ENCODE measurements at regions not wholly inside any gene's neighbourhood (a gene's known extent, or its start where the extent isn't known, plus 50 kb on each side); places are given as distances from the start of the nearest gene placed in this dataset.
"Not testable (repeated sequence)": the region's sequence is repeated elsewhere in the genome, so short reads cannot be mapped to it uniquely, and the experiment has no call there.

DNA sequence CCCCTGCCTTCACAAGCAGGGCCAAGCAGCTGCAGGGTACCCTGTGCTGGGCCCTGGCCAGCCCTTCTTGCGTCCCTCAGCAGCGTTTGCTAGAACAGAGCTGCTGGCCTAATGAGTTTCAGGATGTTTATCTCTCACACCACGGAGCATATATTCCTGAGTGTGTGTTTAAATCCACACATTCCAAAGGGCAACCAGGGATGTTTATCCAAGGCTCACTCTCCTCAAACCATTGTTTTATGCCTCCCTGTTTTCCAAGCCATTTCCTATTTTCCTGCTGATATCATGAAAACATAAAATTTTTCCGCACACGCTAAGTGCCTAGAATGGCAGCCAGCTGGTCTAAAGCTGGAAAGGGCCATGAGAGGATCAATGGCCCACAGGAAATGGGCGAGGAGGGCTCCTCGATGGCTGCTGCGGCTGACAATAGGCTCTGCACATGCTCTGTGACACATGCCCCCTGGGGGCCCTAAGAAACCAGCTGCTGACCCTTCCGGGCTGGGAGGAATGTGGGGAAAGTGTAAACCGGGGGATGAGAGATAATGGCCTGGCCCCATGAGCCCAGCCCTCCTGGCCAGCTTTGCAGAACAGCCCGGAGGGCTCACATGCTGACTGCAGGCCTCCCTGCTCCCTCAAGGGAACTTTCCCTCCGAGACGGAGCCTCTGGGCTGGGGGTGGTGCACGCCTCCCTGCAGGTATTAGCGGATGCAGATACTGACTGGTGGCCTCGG lies 194.0 kb downstream of the NDUFA10 start:
- H3K4me3 Mint-ChIP-seq (ENCODE audit: low read depth, unreplicated experiment) = no peak overlapping the region
- TF ChIP-seq, protein P1, sequence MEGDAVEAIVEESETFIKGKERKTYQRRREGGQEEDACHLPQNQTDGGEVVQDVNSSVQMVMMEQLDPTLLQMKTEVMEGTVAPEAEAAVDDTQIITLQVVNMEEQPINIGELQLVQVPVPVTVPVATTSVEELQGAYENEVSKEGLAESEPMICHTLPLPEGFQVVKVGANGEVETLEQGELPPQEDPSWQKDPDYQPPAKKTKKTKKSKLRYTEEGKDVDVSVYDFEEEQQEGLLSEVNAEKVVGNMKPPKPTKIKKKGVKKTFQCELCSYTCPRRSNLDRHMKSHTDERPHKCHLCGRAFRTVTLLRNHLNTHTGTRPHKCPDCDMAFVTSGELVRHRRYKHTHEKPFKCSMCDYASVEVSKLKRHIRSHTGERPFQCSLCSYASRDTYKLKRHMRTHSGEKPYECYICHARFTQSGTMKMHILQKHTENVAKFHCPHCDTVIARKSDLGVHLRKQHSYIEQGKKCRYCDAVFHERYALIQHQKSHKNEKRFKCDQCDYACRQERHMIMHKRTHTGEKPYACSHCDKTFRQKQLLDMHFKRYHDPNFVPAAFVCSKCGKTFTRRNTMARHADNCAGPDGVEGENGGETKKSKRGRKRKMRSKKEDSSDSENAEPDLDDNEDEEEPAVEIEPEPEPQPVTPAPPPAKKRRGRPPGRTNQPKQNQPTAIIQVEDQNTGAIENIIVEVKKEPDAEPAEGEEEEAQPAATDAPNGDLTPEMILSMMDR (IDR thresholded peaks at IDR 0.05; ENCODE audit: unreplicated experiment) = no peak
- H3K27ac Mint-ChIP-seq (ENCODE audit: unreplicated experiment) = no peak overlapping the region
- BruUV-seq (replicated peaks) = no TSS peak
- peaks cover 62% of the 10 kb centered on the region for H3K27me3 Mint-ChIP-seq (ENCODE audit: unreplicated experiment)
- intact Hi-C loops (cut with micrococcal nuclease; ENCODE audit: unreplicated experiment) = no loop called here
- H3K9me3 Mint-ChIP-seq (ENCODE audit: low read depth, unreplicated experiment) = peaks cover 4% of the 10 kb centered on the region
- H3K36me3 Mint-ChIP-seq (ENCODE audit: insufficient read depth, unreplicated experiment) = no peaks in the 10 kb centered on the region
- CTCF ChIA-PET = no interaction called here
- no peak for DNase-seq
- no peaks in the 10 kb centered on the region for H3K4me1 Mint-ChIP-seq (ENCODE audit: low read depth, unreplicated experiment)

DNA sequence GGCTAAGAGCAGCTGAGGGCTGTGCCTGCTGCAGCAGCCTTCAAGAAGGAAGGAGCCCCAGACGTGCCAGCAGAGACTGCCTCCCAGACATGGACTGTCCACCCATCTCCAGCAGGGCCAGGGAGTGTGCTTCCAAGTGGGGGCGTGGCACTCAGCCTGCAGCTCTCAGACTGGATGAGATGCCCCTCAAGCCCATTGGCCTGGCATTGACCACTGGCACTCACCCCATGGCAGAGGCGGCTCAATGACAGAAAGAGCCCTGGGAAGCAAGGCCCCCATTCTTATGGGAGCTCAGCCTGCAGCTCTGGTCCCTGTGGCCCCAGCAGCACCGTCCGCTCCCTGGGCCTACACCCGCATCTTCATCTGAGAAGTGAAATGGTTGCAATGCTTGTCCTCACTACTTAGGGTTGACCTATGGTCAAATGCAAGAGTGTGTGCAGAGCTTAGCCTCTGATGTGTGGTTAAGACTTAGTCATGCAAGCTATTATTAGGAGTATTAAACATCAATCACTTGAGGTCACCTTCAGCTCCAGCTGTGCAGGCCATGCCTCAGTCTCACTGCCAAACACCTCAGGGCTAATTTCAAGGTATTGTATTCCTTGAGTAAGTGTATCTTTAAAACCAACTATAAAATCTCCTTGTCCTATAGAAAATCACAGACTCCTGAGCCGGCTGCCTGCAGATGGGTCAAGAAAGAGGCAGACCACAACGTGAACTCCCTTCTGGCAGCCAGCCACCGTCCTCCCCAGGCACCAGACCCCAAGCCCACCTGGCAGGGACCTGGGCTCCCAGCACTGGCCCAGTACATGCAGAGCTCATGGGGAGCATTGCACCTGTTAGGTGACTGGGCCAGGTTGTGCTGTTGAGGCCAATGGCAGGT lies 194.8 kb downstream of the NDUFA10 start:
- Mint-ChIP-seq H3K27me3 (ENCODE audit: unreplicated experiment) (peaks cover 62% of the 10 kb centered on the region), H3K4me3 (ENCODE audit: low read depth, unreplicated experiment) (no peak overlapping the region), H3K4me1 (ENCODE audit: low read depth, unreplicated experiment) (no peaks in the 10 kb centered on the region), H3K27ac (ENCODE audit: unreplicated experiment) (no peak overlapping the region), H3K9me3 (ENCODE audit: low read depth, unreplicated experiment) (peaks cover 4% of the 10 kb centered on the region), H3K36me3 (ENCODE audit: insufficient read depth, unreplicated experiment) (no peaks in the 10 kb centered on the region)
- CTCF ChIA-PET = no interaction called here
- TF ChIP-seq, protein P1 (IDR thresholded peaks at IDR 0.05; ENCODE audit: unreplicated experiment) = no peak
- BruUV-seq (replicated peaks) = no TSS peak
- intact Hi-C loops (cut with micrococcal nuclease; ENCODE audit: unreplicated experiment) = no loop called here
- DNase-seq = no peak

DNA sequence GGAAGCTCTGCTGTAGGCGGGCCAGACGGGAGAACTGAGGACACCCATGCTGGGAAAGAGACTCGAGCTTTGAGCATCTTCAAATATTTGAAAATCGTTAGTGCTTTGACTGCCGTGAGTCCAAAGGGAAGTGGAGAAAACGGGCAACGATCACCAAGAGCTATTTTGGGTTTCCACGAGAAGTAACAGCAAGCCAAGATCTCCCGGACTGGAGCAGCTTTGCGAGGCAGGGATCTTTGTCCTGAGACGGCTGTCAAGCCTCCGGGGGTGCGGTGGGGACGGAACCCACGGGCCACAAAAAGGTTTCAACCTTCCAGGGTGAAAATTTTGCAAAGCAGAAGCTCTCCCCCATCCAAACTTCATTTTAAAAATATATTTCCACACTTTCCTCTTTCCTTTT lies 195.8 kb downstream of the NDUFA10 start:
- H3K9me3 Mint-ChIP-seq (ENCODE audit: low read depth, unreplicated experiment) = peaks cover 8% of the 10 kb centered on the region
- no peak overlapping the region for H3K4me3 Mint-ChIP-seq (ENCODE audit: low read depth, unreplicated experiment)
- BruUV-seq (replicated peaks) = no TSS peak
- H3K27me3 Mint-ChIP-seq (ENCODE audit: unreplicated experiment) = peaks cover 62% of the 10 kb centered on the region
- intact Hi-C loops (cut with micrococcal nuclease; ENCODE audit: unreplicated experiment) = no loop called here
- TF ChIP-seq, protein P1 (IDR thresholded peaks at IDR 0.05; ENCODE audit: unreplicated experiment) = no peak
- H3K4me1 Mint-ChIP-seq (ENCODE audit: low read depth, unreplicated experiment) = no peaks in the 10 kb centered on the region
- no peaks in the 10 kb centered on the region for H3K36me3 Mint-ChIP-seq (ENCODE audit: insufficient read depth, unreplicated experiment)
- no peak overlapping the region for H3K27ac Mint-ChIP-seq (ENCODE audit: unreplicated experiment)
- no peak for DNase-seq
- CTCF ChIA-PET = no interaction called here

DNA sequence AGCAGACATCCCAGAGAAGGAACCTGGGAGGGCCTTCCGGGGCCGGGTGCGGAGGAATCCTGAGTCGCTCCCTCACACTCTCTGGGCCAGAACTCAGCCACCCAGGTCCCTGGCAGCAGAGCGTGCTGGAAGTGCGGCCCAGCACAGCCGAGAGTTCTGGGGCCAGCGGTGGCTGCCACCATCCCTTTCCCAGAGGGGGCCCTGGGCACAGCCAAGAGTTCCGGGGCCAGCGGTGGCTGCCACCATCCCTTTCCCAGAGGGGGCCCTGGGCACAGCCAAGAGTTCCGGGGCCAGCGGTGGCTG lies 196.2 kb downstream of the NDUFA10 start:
- H3K27me3 Mint-ChIP-seq (ENCODE audit: unreplicated experiment) = peaks cover 61% of the 10 kb centered on the region
- H3K36me3 Mint-ChIP-seq (ENCODE audit: insufficient read depth, unreplicated experiment); CTCF ChIA-PET; H3K4me3 Mint-ChIP-seq (ENCODE audit: low read depth, unreplicated experiment); intact Hi-C loops (cut with micrococcal nuclease; ENCODE audit: unreplicated experiment); H3K9me3 Mint-ChIP-seq (ENCODE audit: low read depth, unreplicated experiment); H3K4me1 Mint-ChIP-seq (ENCODE audit: low read depth, unreplicated experiment); DNase-seq; BruUV-seq (replicated peaks); H3K27ac Mint-ChIP-seq (ENCODE audit: unreplicated experiment): not testable (repeated sequence)
